Cardiac fibroblast (primary cell): ENCODE measurements at regions not wholly inside any gene's neighbourhood (a gene's known extent, or its start where the extent isn't known, plus 50 kb on each side); places are given as distances from the start of the nearest gene placed in this dataset.

Experiments
- DNase-seq, 2 donors: peaks; one replicate each; pipeline versions ENCODE4 v3.0.0 to v3.0.0-alpha.2; 2010; ENCODE audit warnings: low read depth in 2 of 2
- H3K4me3 ChIP-seq, 2 donors: replicated peaks in 1 of 2; 1 replicate in 1 of 2; 2 replicates in 1 of 2; pipeline ENCODE4 v1.5.1; 2011; ENCODE audit warnings: low read depth in 2 of 2, low read length in 2 of 2, mild to moderate bottlenecking in 2 of 2, moderate library complexity in 1 of 2
- CTCF ChIP-seq: IDR thresholded peaks from one replicate; pipeline ENCODE4 v1.5.1; 2011; ENCODE audit warnings: low read depth, mild to moderate bottlenecking, low read length, inconsistent platforms

- no peak for DNase-seq
- no peak for TF ChIP-seq CTCF
- H3K4me3 ChIP-seq, result no peak overlapping the region
These were observed 482.6 kb downstream of the EPM2A start for GRCh38 chr6:145252737-145253136.

- H3K4me3 ChIP-seq, result no peak overlapping the region
- TF ChIP-seq CTCF, result no peak
- DNase-seq, result no peak
These were observed 480.5 kb downstream of the EPM2A start for GRCh38 chr6:145254649-145255401.

GRCh38 chr6:145257704-145258103, 477.6 kb downstream of the EPM2A start:
- no peak overlapping the region for H3K4me3 ChIP-seq
- TF ChIP-seq CTCF, result no peak
- no peak for DNase-seq

- TF ChIP-seq CTCF, result no peak
- DNase-seq, result no peak
- no peak overlapping the region for H3K4me3 ChIP-seq
These were observed 477.2 kb downstream of the EPM2A start for GRCh38 chr6:145258122-145258521.

- TF ChIP-seq CTCF, result no peak
- DNase-seq, result no peak
- no peak overlapping the region for H3K4me3 ChIP-seq
These were observed 474.7 kb downstream of the EPM2A start for GRCh38 chr6:145260484-145261175.

- no peak overlapping the region for H3K4me3 ChIP-seq
- no peak for DNase-seq
- no peak for TF ChIP-seq CTCF
These were observed 473.6 kb downstream of the EPM2A start for GRCh38 chr6:145261758-145262157.
